Endothelial cell of umbilical vein (primary cell): ENCODE measurements at regions not wholly inside any gene's neighbourhood (a gene's known extent, or its start where the extent isn't known, plus 50 kb on each side); places are given as distances from the start of the nearest gene placed in this dataset.

ENCODE experiments used
- BruUV-seq: library from RNA; stranded (reverse); fragments of 400-500 nt; replicated peaks from 2 replicates; lab custom pipeline; 2021; lab: Mats Ljungman, UMichigan
- CTCF ChIA-PET: fragments of 300-600, 350-600 bp; sonication (Branson Sonifier 250); formaldehyde crosslinking; loops from one replicate; lab custom pipeline; 2021; ENCODE audit warnings: antibody characterized with exemption, inconsistent platforms; lab: Charles Lee
- POLR2A ChIA-PET: fragments of 300-600, 350-600 bp; sonication (Branson Sonifier 250); formaldehyde crosslinking; loops from one replicate; lab custom pipeline; 2021; ENCODE audit warnings: antibody characterized with exemption, inconsistent platforms; lab: Charles Lee
- DNase-seq: peaks from one replicate; pipeline ENCODE4 v3.0.0-alpha.2; 2011; ENCODE audit warnings: low read depth, low spot score
- FAIRE-seq: peaks from 2 replicates; lab custom pipeline; 2011; peaks lifted over from hg19 to GRCh38; lab: Jason Lieb, UNC
- H2AFZ ChIP-seq: 2 replicates; pipeline ENCODE4 v1.6.0; 2012; ENCODE audit warnings: low read depth, low read length, control low read depth, inconsistent platforms
- H3K27ac ChIP-seq: 2 replicates; pipeline ENCODE4 v1.5.1; 2011; ENCODE audit warnings: low read depth, mild to moderate bottlenecking, control low read depth, low read length, moderate library complexity; ENCODE audit not compliant: insufficient read depth
- H3K27me3 ChIP-seq, 2 experiments: 2 replicates each; pipeline versions ENCODE4 v1.6.0 to v1.6.1; 2011; ENCODE audit warnings: low read length in 2 of 2, mixed read lengths in 1 of 2; ENCODE audit not compliant: control insufficient read depth in 2 of 2, insufficient read depth in 2 of 2
- H3K36me3 ChIP-seq, 2 experiments: 2 replicates in 1 of 2; 3 replicates in 1 of 2; pipeline ENCODE4 v1.5.1; 2011; ENCODE audit warnings: low read length in 2 of 2, mild to moderate bottlenecking in 1 of 2, moderate library complexity in 1 of 2; ENCODE audit not compliant: control insufficient read depth in 2 of 2, insufficient read depth in 2 of 2; ENCODE audit errors: extremely low read depth in 1 of 2
- H3K4me1 ChIP-seq: 3 replicates; pipeline ENCODE4 v1.5.1; 2011; ENCODE audit warnings: mild to moderate bottlenecking, low read length; ENCODE audit not compliant: control insufficient read depth, insufficient read depth; ENCODE audit errors: extremely low read depth
- H3K4me2 ChIP-seq: 2 replicates; pipeline ENCODE4 v1.6.1; 2011; ENCODE audit warnings: low read length, control low read depth, mixed read lengths; ENCODE audit not compliant: insufficient read depth
- H3K4me3 ChIP-seq, 3 experiments: fragments of 200-600 bp in 1 of 3; sonication (generic), shearing (Covaris generic) in 1 of 3; replicated peaks in 1 of 3; 2 replicates each; pipeline ENCODE4 v1.5.1; 2011 to 2016; ENCODE audit warnings: control low read depth in 3 of 3, low read length in 3 of 3, mild to moderate bottlenecking in 2 of 3, inconsistent platforms in 1 of 3, low read depth in 1 of 3, moderate library complexity in 1 of 3; ENCODE audit not compliant: insufficient read depth in 1 of 3
- H3K79me2 ChIP-seq: 2 replicates; pipeline ENCODE4 v1.6.0; 2012; ENCODE audit warnings: low read length, inconsistent platforms; ENCODE audit not compliant: control insufficient read depth, insufficient read depth
- H3K9ac ChIP-seq: replicated peaks from 2 replicates; pipeline ENCODE3; 2011; ENCODE audit warnings: low read length, control low read depth; ENCODE audit not compliant: insufficient read depth; ENCODE audit errors: extremely low read depth
- H3K9me1 ChIP-seq: replicated peaks from 3 replicates; pipeline ENCODE4 v1.6.0; 2011; ENCODE audit warnings: mild to moderate bottlenecking, low read length; ENCODE audit not compliant: control insufficient read depth, insufficient read depth; ENCODE audit errors: extremely low read depth
- H3K9me3 ChIP-seq: replicated peaks from 2 replicates; pipeline ENCODE4 v1.5.1; 2012; ENCODE audit warnings: low read length, inconsistent platforms; ENCODE audit not compliant: control insufficient read depth, insufficient read depth
- H4K20me1 ChIP-seq: replicated peaks from 2 replicates; pipeline ENCODE3; 2011; ENCODE audit warnings: mild to moderate bottlenecking, low read length; ENCODE audit not compliant: control insufficient read depth, insufficient read depth; ENCODE audit errors: extremely low read depth
- CTCF ChIP-seq, 2 donors: IDR thresholded peaks; 1 replicate in 1 of 2; 2 replicates in 1 of 2; pipeline ENCODE4 v1.5.1; 2011; ENCODE audit warnings: low read length in 2 of 2, mild to moderate bottlenecking in 2 of 2, moderate library complexity in 2 of 2, control low read depth in 1 of 2, inconsistent platforms in 1 of 2, low read depth in 1 of 2; ENCODE audit not compliant: insufficient read depth in 1 of 2; ENCODE audit errors: extremely low read depth in 1 of 2
- EZH2 ChIP-seq: IDR thresholded peaks from 2 replicates; pipeline ENCODE4 v1.6.1; 2012; ENCODE audit warnings: borderline replicate concordance, low read depth, mild to moderate bottlenecking, moderate library complexity, low read length, inconsistent platforms; ENCODE audit not compliant: severe bottlenecking
- FOS ChIP-seq: IDR thresholded peaks from 2 replicates; pipeline ENCODE4 v1.6.1; 2011; ENCODE audit warnings: mild to moderate bottlenecking, low read length, moderate library complexity, borderline replicate concordance; ENCODE audit not compliant: insufficient read depth
- GATA2 ChIP-seq: IDR thresholded peaks from 2 replicates; pipeline ENCODE4 v1.7.0; 2011; ENCODE audit warnings: low read depth, mild to moderate bottlenecking, moderate library complexity, mixed read lengths, low read length; ENCODE audit not compliant: insufficient read length, insufficient read depth
- JUN ChIP-seq: IDR thresholded peaks from 2 replicates; pipeline ENCODE4 v1.6.1; 2011; ENCODE audit warnings: borderline replicate concordance, low read depth; ENCODE audit not compliant: insufficient read length, insufficient read depth
- MAX ChIP-seq: IDR thresholded peaks from 2 replicates; pipeline ENCODE4 v1.6.1; 2011; ENCODE audit not compliant: insufficient read depth, insufficient read length
- MYC ChIP-seq: IDR thresholded peaks from one replicate; pipeline ENCODE4 v1.6.1; 2011; ENCODE audit warnings: mild to moderate bottlenecking, low read depth, low read length
- POLR2A ChIP-seq: IDR thresholded peaks from 2 replicates; pipeline ENCODE4 v1.6.1; 2012; ENCODE audit warnings: low read depth, mild to moderate bottlenecking, control low read depth, low read length
- POLR2AphosphoS5 ChIP-seq: IDR thresholded peaks from 2 replicates; pipeline ENCODE4 v1.6.1; 2012; ENCODE audit warnings: low read depth, mild to moderate bottlenecking, control low read depth, low read length, moderate library complexity; ENCODE audit not compliant: insufficient read depth
- dilution Hi-C: fragments of 300-500 bp; cut with MboI; formaldehyde crosslinking; loops from one replicate; pipeline ENCODE4 v1.15.0; 2019; ENCODE audit warnings: low sequenced_read_pairs; ENCODE audit not compliant: extremely low pct_ligation_motif_present
- intact Hi-C: fragments of 100-400 bp; cut with micrococcal nuclease; formaldehyde crosslinking; loops from one replicate; pipeline ENCODE4 v1.10.0; 2022

DNA sequence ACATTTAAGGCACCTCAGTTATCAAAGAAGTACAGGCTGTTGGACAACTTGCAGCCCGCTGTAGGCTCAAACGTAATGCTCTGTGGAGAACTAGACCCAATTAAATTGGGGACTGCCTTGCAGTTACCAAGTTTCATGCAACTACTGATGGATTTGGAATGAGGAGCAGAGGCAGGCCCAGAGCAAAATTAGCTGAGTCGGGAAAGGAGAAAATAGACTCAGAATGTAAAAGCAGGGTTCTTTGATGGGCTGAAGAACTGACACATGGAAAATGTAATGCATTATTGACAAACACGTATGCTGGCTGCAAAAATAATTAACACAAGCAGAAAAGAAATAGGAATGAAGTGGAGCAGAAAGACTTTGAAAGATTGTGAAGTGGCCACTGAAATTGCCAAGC is 432.7 kb upstream of the HNRNPA3 start:
- Histone ChIP-seq H3K9me3 (no peaks in the 10 kb centered on the region), H3K79me2 (no peaks in the 10 kb centered on the region), H2AFZ (no peak overlapping the region), H3K9me1 (no peaks in the 10 kb centered on the region), H3K4me2 (no peak overlapping the region), H3K9ac (no peak overlapping the region), H3K4me3 (no peak overlapping the region), H3K36me3 (no peaks in the 10 kb centered on the region), H4K20me1 (no peaks in the 10 kb centered on the region), H3K4me1 (no peaks in the 10 kb centered on the region), H3K27ac (no peak overlapping the region), H3K27me3 (no peaks in the 10 kb centered on the region)
- dilution Hi-C loops: no loop called here
- FAIRE-seq (no peak), DNase-seq (no peak)
- POLR2A ChIA-PET: no interaction called here
- BruUV-seq: no TSS peak
- intact Hi-C loops: no loop called here
- CTCF ChIA-PET: interaction anchor here (1.2 kb wide), 1 partner anchor 35 kb away, joined by 4 read pairs; no protein-coding TSS in a partner anchor
- TF ChIP-seq CTCF (IDR thresholded peaks at IDR 0.05; ENCODE audit: extremely low read depth in 1 of 2, insufficient read depth in 1 of 2, low read depth in 1 of 2, low read length in 2 of 2) (no peak), EZH2 (no peak), POLR2A (no peak), FOS (no peak), MYC (no peak), GATA2 (no peak), MAX (no peak), POLR2AphosphoS5 (no peak), JUN (no peak)
